Panc1 (cell line): ENCODE measurements at regions not wholly inside any gene's neighbourhood (a gene's known extent, or its start where the extent isn't known, plus 50 kb on each side); places are given as distances from the start of the nearest gene placed in this dataset.

Experiments
- ATAC-seq: fragments of 200-7000 bp; cut with Tn5 transposase; 2 replicates; pipeline ENCODE4 v1.9.1; 2020; ENCODE audit warnings: mild to moderate bottlenecking, moderate library complexity
- BruUV-seq: library from RNA; stranded (reverse); fragments of 400-500 nt; replicated peaks from 2 replicates; lab custom pipeline; 2021; lab: Mats Ljungman, UMichigan
- CTCF ChIA-PET: fragments of 300-600 bp; sonication (Branson Sonifier 250); formaldehyde crosslinking; loops from one replicate; lab custom pipeline; 2022; ENCODE audit warnings: antibody characterized with exemption; lab: Charles Lee
- POLR2A ChIA-PET: fragments of 300-600 bp; sonication (Branson Sonifier 250); formaldehyde crosslinking; loops from one replicate; lab custom pipeline; 2022; ENCODE audit warnings: antibody characterized with exemption; lab: Charles Lee
- DNase-seq: peaks from one replicate; pipeline ENCODE4 v3.0.0-alpha.2; 2010; ENCODE audit warnings: low read depth, low spot score
- H3K27ac ChIP-seq: 2 replicates; pipeline ENCODE4 v1.5.1; 2011; ENCODE audit warnings: mild to moderate bottlenecking, low read length, inconsistent platforms
- H3K27me3 ChIP-seq: fragments of 200-500 bp; sonication (Bioruptor generic); 2 replicates; pipeline ENCODE4 v1.6.0; 2014; ENCODE audit warnings: low read length, inconsistent platforms; ENCODE audit not compliant: control insufficient read depth, insufficient read depth
- H3K36me3 ChIP-seq: fragments of 200-500 bp; sonication (Bioruptor generic); 2 replicates; pipeline ENCODE4 v1.5.1; 2014; ENCODE audit warnings: inconsistent platforms, mild to moderate bottlenecking, low read length, moderate library complexity; ENCODE audit not compliant: control insufficient read depth, insufficient read depth
- H3K4me1 ChIP-seq: 2 replicates; pipeline ENCODE4 v1.5.1; 2011; ENCODE audit warnings: inconsistent platforms, mild to moderate bottlenecking, low read length, moderate library complexity; ENCODE audit not compliant: control insufficient read depth, insufficient read depth
- H3K4me3 ChIP-seq, 2 experiments: 2 replicates each; pipeline ENCODE4 v1.5.1; 2011 to 2012; ENCODE audit warnings: low read depth in 2 of 2, low read length in 2 of 2, mild to moderate bottlenecking in 2 of 2, inconsistent platforms in 1 of 2, moderate library complexity in 1 of 2
- H3K9me3 ChIP-seq: fragments of 200-500 bp; sonication (Bioruptor generic); 2 replicates; pipeline ENCODE4 v1.5.1; 2014; ENCODE audit warnings: low read depth, mild to moderate bottlenecking, inconsistent platforms, low read length, moderate library complexity; ENCODE audit not compliant: control insufficient read depth, insufficient read depth
- CTCF ChIP-seq: fragments of 450-650 bp; IDR thresholded peaks from 2 replicates; pipeline ENCODE4 v1.5.1; 2017; ENCODE audit warnings: mild to moderate bottlenecking
- POLR2AphosphoS5 ChIP-seq: IDR thresholded peaks from 2 replicates; pipeline ENCODE4 v1.6.1; 2012; ENCODE audit warnings: mild to moderate bottlenecking, low read depth, low read length, moderate library complexity
- REST ChIP-seq, 2 experiments: IDR thresholded peaks; 2 replicates each; pipeline ENCODE4 v1.6.1; 2011 to 2012; ENCODE audit warnings: low read depth in 2 of 2, control low read depth in 1 of 2, low read length in 1 of 2, mild to moderate bottlenecking in 1 of 2, moderate library complexity in 1 of 2; ENCODE audit not compliant: insufficient read depth in 1 of 2
- SIN3A ChIP-seq: IDR thresholded peaks from 2 replicates; pipeline ENCODE4 v1.6.1; 2012; ENCODE audit warnings: low read depth, mild to moderate bottlenecking, low read length, moderate library complexity, borderline replicate concordance; ENCODE audit not compliant: insufficient read depth
- TCF7L2 ChIP-seq: IDR thresholded peaks from 2 replicates; pipeline ENCODE4 v1.6.1; 2011; ENCODE audit warnings: mild to moderate bottlenecking, low read depth, low read length, inconsistent platforms
- in situ Hi-C: cut with HindIII; loops from 2 replicates; pipeline ENCODE4 v1.10.0; 2016; ENCODE audit warnings: low sequenced_read_pairs, low pct_unique_long_range_greater_than_20kb
- intact Hi-C: fragments of 100-400 bp; cut with micrococcal nuclease; formaldehyde crosslinking; loops from one replicate; pipeline ENCODE4 v1.10.0; 2022; ENCODE audit not compliant: unreplicated experiment

GRCh38 chr13:71090990-71091389 is 776.0 kb downstream of the DACH1 start:
- CTCF ChIA-PET = no interaction called here

GRCh38 chr13:71089056-71089455 is 777.9 kb downstream of the DACH1 start:
- no peaks in the 10 kb centered on the region; the same call in 1 of the 2 replicates for H3K36me3 ChIP-seq
- intact Hi-C loops = no loop called here
- no peaks in the 10 kb centered on the region for H3K9me3 ChIP-seq
- no peaks in the 10 kb centered on the region for H3K4me1 ChIP-seq
- TF ChIP-seq SIN3A (no peak), CTCF (no peak), REST (IDR thresholded peaks at IDR 0.05; ENCODE audit: insufficient read depth in 1 of 2, low read depth in 2 of 2, low read length in 1 of 2) (no peak), TCF7L2 (no peak), POLR2AphosphoS5 (no peak)
- no peaks in the 10 kb centered on the region for H3K27me3 ChIP-seq
- POLR2A ChIA-PET = no interaction called here
- no peak overlapping the region for H3K27ac ChIP-seq
- CTCF ChIA-PET = no interaction called here
- BruUV-seq = no TSS peak
- ATAC-seq (no peak), DNase-seq (no peak)
- no peak overlapping the region for H3K4me3 ChIP-seq
- in situ Hi-C loops = no loop called here

More at GRCh38 chr13:71090990-71091389, 776.0 kb downstream of the DACH1 start:
- intact Hi-C loops = no loop called here
- no peak overlapping the region for H3K4me3 ChIP-seq
- H3K27ac ChIP-seq = no peak overlapping the region
- DNase-seq = no peak
- TF ChIP-seq REST (IDR thresholded peaks at IDR 0.05; ENCODE audit: insufficient read depth in 1 of 2, low read depth in 2 of 2, low read length in 1 of 2) (no peak), TCF7L2 (no peak), POLR2AphosphoS5 (no peak), SIN3A (no peak), CTCF (no peak)
- POLR2A ChIA-PET = no interaction called here
- no peaks in the 10 kb centered on the region for H3K9me3 ChIP-seq
- BruUV-seq = no TSS peak
- ATAC-seq = no peak
- no peaks in the 10 kb centered on the region for H3K27me3 ChIP-seq
- H3K4me1 ChIP-seq = no peaks in the 10 kb centered on the region
- in situ Hi-C loops = no loop called here
- H3K36me3 ChIP-seq = no peaks in the 10 kb centered on the region
